ENCODE measurements at regions not wholly inside any gene's neighbourhood (a gene's known extent, or its start where the extent isn't known, plus 50 kb on each side); places are given as distances from the start of the nearest gene placed in this dataset.

- Histone ChIP-seq H3K27me3 (ENCODE audit: control insufficient read depth, insufficient read depth, low read length) (no peaks in the 10 kb centered on the region), H3K36me3 (ENCODE audit: control insufficient read depth, insufficient read depth, low read length) (no peaks in the 10 kb centered on the region), H3K4me3 (ENCODE audit: low read depth, low read length) (no peak overlapping the region)
- no peak for DNase-seq (ENCODE audit: low read depth)
- TF ChIP-seq CTCF (IDR thresholded peaks at IDR 0.05; ENCODE audit: insufficient read depth, low read length, poor library complexity, severe bottlenecking), result no peak
Observed at GRCh38 chr13:34459856-34460255, 482.2 kb upstream of the NBEA start.

- Histone ChIP-seq H3K4me3 (ENCODE audit: low read depth, low read length) (no peak overlapping the region), H3K36me3 (ENCODE audit: control insufficient read depth, insufficient read depth, low read length) (no peaks in the 10 kb centered on the region), H3K27me3 (ENCODE audit: control insufficient read depth, insufficient read depth, low read length) (no peaks in the 10 kb centered on the region)
- DNase-seq (ENCODE audit: low read depth), result peak; percentile 37
- no peak for TF ChIP-seq CTCF (IDR thresholded peaks at IDR 0.05; ENCODE audit: insufficient read depth, low read length, poor library complexity, severe bottlenecking)
Observed at GRCh38 chr13:34462843-34463242, 479.2 kb upstream of the NBEA start.

GRCh38 chr13:34464011-34464410, 478.1 kb upstream of the NBEA start:
- H3K4me3 ChIP-seq (ENCODE audit: low read depth, low read length), result no peak overlapping the region
- no peak for DNase-seq (ENCODE audit: low read depth)
- no peak for TF ChIP-seq CTCF (IDR thresholded peaks at IDR 0.05; ENCODE audit: insufficient read depth, low read length, poor library complexity, severe bottlenecking)
- no peaks in the 10 kb centered on the region for H3K27me3 ChIP-seq (ENCODE audit: control insufficient read depth, insufficient read depth, low read length)
- no peaks in the 10 kb centered on the region for H3K36me3 ChIP-seq (ENCODE audit: control insufficient read depth, insufficient read depth, low read length)

GRCh38 chr13:34465423-34465922, 476.6 kb upstream of the NBEA start:
- no peaks in the 10 kb centered on the region for H3K36me3 ChIP-seq (ENCODE audit: control insufficient read depth, insufficient read depth, low read length)
- TF ChIP-seq CTCF (IDR thresholded peaks at IDR 0.05; ENCODE audit: insufficient read depth, low read length, poor library complexity, severe bottlenecking), result no peak
- H3K27me3 ChIP-seq (ENCODE audit: control insufficient read depth, insufficient read depth, low read length), result no peaks in the 10 kb centered on the region
- DNase-seq (ENCODE audit: low read depth), result no peak
- no peak overlapping the region for H3K4me3 ChIP-seq (ENCODE audit: low read depth, low read length)

GRCh38 chr13:34466301-34466700, 475.8 kb upstream of the NBEA start:
- no peaks in the 10 kb centered on the region for H3K27me3 ChIP-seq (ENCODE audit: control insufficient read depth, insufficient read depth, low read length)
- no peaks in the 10 kb centered on the region for H3K36me3 ChIP-seq (ENCODE audit: control insufficient read depth, insufficient read depth, low read length)
- no peak for DNase-seq (ENCODE audit: low read depth)
- H3K4me3 ChIP-seq (ENCODE audit: low read depth, low read length), result no peak overlapping the region
- TF ChIP-seq CTCF (IDR thresholded peaks at IDR 0.05; ENCODE audit: insufficient read depth, low read length, poor library complexity, severe bottlenecking), result no peak

GRCh38 chr13:34467450-34468083, 474.5 kb upstream of the NBEA start:
- Histone ChIP-seq H3K36me3 (ENCODE audit: control insufficient read depth, insufficient read depth, low read length) (no peaks in the 10 kb centered on the region), H3K27me3 (ENCODE audit: control insufficient read depth, insufficient read depth, low read length) (no peaks in the 10 kb centered on the region), H3K4me3 (ENCODE audit: low read depth, low read length) (no peak overlapping the region)
- no peak for DNase-seq (ENCODE audit: low read depth)
- TF ChIP-seq CTCF (IDR thresholded peaks at IDR 0.05; ENCODE audit: insufficient read depth, low read length, poor library complexity, severe bottlenecking), result no peak

Data from kidney epithelial cell (primary cell).